ENCODE measurements at regions not wholly inside any gene's neighbourhood (a gene's known extent, or its start where the extent isn't known, plus 50 kb on each side); places are given as distances from the start of the nearest gene placed in this dataset.

- TF ChIP-seq EZH2phosphoT487 (IDR thresholded peaks at IDR 0.05; ENCODE audit: borderline replicate concordance) (no peak), CTCF (conservative IDR thresholded peaks at IDR 0.05; ENCODE audit: low read length) (no peak)
These were observed 54.4 kb upstream of the CLNK start for GRCh38 chr4:10738826-10739489.

All from Loucy (cell line).